ENCODE measurements at regions not wholly inside any gene's neighbourhood (a gene's known extent, or its start where the extent isn't known, plus 50 kb on each side); places are given as distances from the start of the nearest gene placed in this dataset.
"Not testable (repeated sequence)": the region's sequence is repeated elsewhere in the genome, so short reads cannot be mapped to it uniquely, and the experiment has no call there.

- POLR2A ChIA-PET, result no interaction called here
- H3K4me1 Mint-ChIP-seq (ENCODE audit: low read depth), result no peaks in the 10 kb centered on the region
- no peaks in the 10 kb centered on the region for H3K36me3 Mint-ChIP-seq (ENCODE audit: low read depth)
- intact Hi-C loops (cut with micrococcal nuclease), result no loop called here
- H3K27ac Mint-ChIP-seq, result no peak overlapping the region
- H3K4me3 Mint-ChIP-seq, result no peak overlapping the region
- H3K9me3 Mint-ChIP-seq, result no peaks in the 10 kb centered on the region
- TF ChIP-seq, protein P1, sequence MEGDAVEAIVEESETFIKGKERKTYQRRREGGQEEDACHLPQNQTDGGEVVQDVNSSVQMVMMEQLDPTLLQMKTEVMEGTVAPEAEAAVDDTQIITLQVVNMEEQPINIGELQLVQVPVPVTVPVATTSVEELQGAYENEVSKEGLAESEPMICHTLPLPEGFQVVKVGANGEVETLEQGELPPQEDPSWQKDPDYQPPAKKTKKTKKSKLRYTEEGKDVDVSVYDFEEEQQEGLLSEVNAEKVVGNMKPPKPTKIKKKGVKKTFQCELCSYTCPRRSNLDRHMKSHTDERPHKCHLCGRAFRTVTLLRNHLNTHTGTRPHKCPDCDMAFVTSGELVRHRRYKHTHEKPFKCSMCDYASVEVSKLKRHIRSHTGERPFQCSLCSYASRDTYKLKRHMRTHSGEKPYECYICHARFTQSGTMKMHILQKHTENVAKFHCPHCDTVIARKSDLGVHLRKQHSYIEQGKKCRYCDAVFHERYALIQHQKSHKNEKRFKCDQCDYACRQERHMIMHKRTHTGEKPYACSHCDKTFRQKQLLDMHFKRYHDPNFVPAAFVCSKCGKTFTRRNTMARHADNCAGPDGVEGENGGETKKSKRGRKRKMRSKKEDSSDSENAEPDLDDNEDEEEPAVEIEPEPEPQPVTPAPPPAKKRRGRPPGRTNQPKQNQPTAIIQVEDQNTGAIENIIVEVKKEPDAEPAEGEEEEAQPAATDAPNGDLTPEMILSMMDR (IDR thresholded peaks at IDR 0.05), result no peak
- no peak for ATAC-seq
- peaks cover 2% of the 10 kb centered on the region for H3K27me3 Mint-ChIP-seq
- CTCF ChIA-PET, result no interaction called here
- DNase-seq, result no peak
Measured at GRCh38 chrX:77342004-77342403, 105.2 kb upstream of the FGF16 start.

DNA sequence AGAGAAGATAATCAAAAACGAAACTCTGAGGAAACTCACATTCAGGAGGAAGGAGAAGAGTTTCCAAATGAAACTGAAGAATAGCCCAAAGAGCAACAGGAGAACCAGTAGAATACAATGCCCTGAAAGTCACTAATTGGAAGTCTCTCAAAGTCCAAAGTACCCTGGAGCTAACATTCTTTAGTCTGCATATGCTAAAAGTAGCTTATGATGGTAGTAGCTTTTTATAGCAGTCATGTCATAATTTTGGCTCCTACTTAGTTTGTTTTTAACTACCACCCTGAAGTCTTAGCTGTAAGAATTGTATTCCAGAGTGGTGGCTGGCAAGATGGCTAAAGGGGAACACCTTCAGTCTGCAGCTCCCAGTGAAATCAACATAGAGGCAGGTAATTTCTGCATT lies 100.3 kb upstream of the FGF16 start:
- CTCF ChIA-PET, result no interaction called here
- DNase-seq (no peak), ATAC-seq (no peak)
- Mint-ChIP-seq H3K27ac (no peak overlapping the region), H3K27me3 (no peaks in the 10 kb centered on the region), H3K4me1 (ENCODE audit: low read depth) (no peaks in the 10 kb centered on the region), H3K9me3 (peaks cover 3% of the 10 kb centered on the region), H3K4me3 (no peak overlapping the region), H3K36me3 (ENCODE audit: low read depth) (no peaks in the 10 kb centered on the region)
- POLR2A ChIA-PET, result no interaction called here
- TF ChIP-seq, protein P1 (IDR thresholded peaks at IDR 0.05), result no peak
- intact Hi-C loops (cut with micrococcal nuclease), result no loop called here

GRCh38 chrX:77347572-77347971 lies 99.6 kb upstream of the FGF16 start:
- ATAC-seq (no peak), DNase-seq (no peak)
- Mint-ChIP-seq H3K4me1 (ENCODE audit: low read depth) (no peaks in the 10 kb centered on the region), H3K4me3 (no peak overlapping the region), H3K27ac (no peak overlapping the region), H3K27me3 (no peaks in the 10 kb centered on the region), H3K9me3 (peaks cover 3% of the 10 kb centered on the region), H3K36me3 (ENCODE audit: low read depth) (no peaks in the 10 kb centered on the region)
- TF ChIP-seq, protein P1 (IDR thresholded peaks at IDR 0.05), result no peak
- intact Hi-C loops (cut with micrococcal nuclease), result no loop called here
- ChIA-PET POLR2A (no interaction called here), CTCF (no interaction called here)

- no peak overlapping the region for H3K27ac Mint-ChIP-seq
- TF ChIP-seq, protein P1 (IDR thresholded peaks at IDR 0.05), result no peak
- H3K4me3 Mint-ChIP-seq, result no peak overlapping the region
- CTCF ChIA-PET, result no interaction called here
- peaks cover 5% of the 10 kb centered on the region for H3K9me3 Mint-ChIP-seq
- ATAC-seq, result no peak
- H3K36me3 Mint-ChIP-seq (ENCODE audit: low read depth), result no peaks in the 10 kb centered on the region
- no peaks in the 10 kb centered on the region for H3K4me1 Mint-ChIP-seq (ENCODE audit: low read depth)
- no peak for DNase-seq
- intact Hi-C loops (cut with micrococcal nuclease), result no loop called here
- POLR2A ChIA-PET, result no interaction called here
- peaks cover under 1% of the 10 kb centered on the region for H3K27me3 Mint-ChIP-seq
Measured at GRCh38 chrX:77389891-77390290, 57.3 kb upstream of the FGF16 start.

GRCh38 chrX:77390365-77390764 lies 56.8 kb upstream of the FGF16 start:
- H3K27ac Mint-ChIP-seq; H3K4me3 Mint-ChIP-seq; CTCF ChIA-PET; H3K27me3 Mint-ChIP-seq; POLR2A ChIA-PET; ATAC-seq; DNase-seq; H3K4me1 Mint-ChIP-seq (ENCODE audit: low read depth); intact Hi-C loops (cut with micrococcal nuclease); H3K36me3 Mint-ChIP-seq (ENCODE audit: low read depth); H3K9me3 Mint-ChIP-seq: not testable (repeated sequence)

GRCh38 chrX:77396781-77397180 lies 50.4 kb upstream of the FGF16 start:
- ATAC-seq, result no peak
- H3K4me1 Mint-ChIP-seq (ENCODE audit: low read depth), result no peaks in the 10 kb centered on the region
- intact Hi-C loops (cut with micrococcal nuclease), result no loop called here

More at GRCh38 chrX:77396781-77397180, 50.4 kb upstream of the FGF16 start:
- peaks cover 5% of the 10 kb centered on the region for H3K9me3 Mint-ChIP-seq
- H3K36me3 Mint-ChIP-seq (ENCODE audit: low read depth), result no peaks in the 10 kb centered on the region
- TF ChIP-seq, protein P1 (IDR thresholded peaks at IDR 0.05), result no peak
- POLR2A ChIA-PET, result no interaction called here
- H3K27ac Mint-ChIP-seq, result no peak overlapping the region
- CTCF ChIA-PET, result no interaction called here
- DNase-seq, result no peak
- no peak overlapping the region for H3K4me3 Mint-ChIP-seq
- H3K27me3 Mint-ChIP-seq, result no peaks in the 10 kb centered on the region

Measured in activated CD8-positive, alpha-beta T cell treated with anti-CD3 and anti-CD28 coated beads for 36 hours (primary cell).